H9 (cell line): ENCODE measurements at regions not wholly inside any gene's neighbourhood (a gene's known extent, or its start where the extent isn't known, plus 50 kb on each side); places are given as distances from the start of the nearest gene placed in this dataset.
A peak's percentile ranks its signal among the peaks of the same experiment; 100 is the strongest.

Experiments used
- DNase-seq: peaks from one replicate; pipeline ENCODE4 v3.0.0-alpha.2; 2017
- H2AFZ ChIP-seq: one replicate; pipeline ENCODE4 v1.6.1; 2013; ENCODE audit warnings: mild to moderate bottlenecking, low read length, control low read depth, moderate library complexity
- H2AK5ac ChIP-seq: 2 replicates; pipeline ENCODE4 v1.6.1; 2013; ENCODE audit warnings: low read length, control low read depth, mixed read lengths; ENCODE audit not compliant: insufficient read length
- H2BK120ac ChIP-seq: one replicate; pipeline ENCODE4 v1.6.1; 2013; ENCODE audit warnings: low read depth, mild to moderate bottlenecking, low read length, control low read depth, inconsistent platforms; ENCODE audit not compliant: poor library complexity, severe bottlenecking
- H2BK12ac ChIP-seq: 2 replicates; pipeline ENCODE4 v1.6.1; 2013; ENCODE audit warnings: low read length, control low read depth, mixed read lengths, low read depth; ENCODE audit not compliant: insufficient read length
- H2BK15ac ChIP-seq: 2 replicates; pipeline ENCODE4 v1.6.1; 2013; ENCODE audit warnings: low read depth, low read length, control low read depth
- H2BK20ac ChIP-seq: one replicate; pipeline ENCODE4 v1.6.1; 2013; ENCODE audit warnings: low read depth, mild to moderate bottlenecking, low read length, control low read depth, inconsistent platforms; ENCODE audit not compliant: poor library complexity, severe bottlenecking
- H2BK5ac ChIP-seq: 2 replicates; pipeline ENCODE4 v1.6.1; 2013; ENCODE audit warnings: low read length, control low read depth, mixed read lengths; ENCODE audit not compliant: insufficient read length
- H3K14ac ChIP-seq: 2 replicates; pipeline ENCODE4 v1.6.1; 2013; ENCODE audit warnings: low read length, control low read depth; ENCODE audit not compliant: insufficient read depth
- H3K18ac ChIP-seq: 2 replicates; pipeline ENCODE4 v1.6.1; 2013; ENCODE audit warnings: low read depth, mild to moderate bottlenecking, mixed read lengths, low read length, control low read depth; ENCODE audit not compliant: insufficient read length
- H3K23ac ChIP-seq: 2 replicates; pipeline ENCODE4 v1.6.1; 2013; ENCODE audit warnings: low read length, control low read depth, mixed read lengths, low read depth; ENCODE audit not compliant: insufficient read length
- H3K23me2 ChIP-seq: 2 replicates; pipeline ENCODE4 v1.6.1; 2013; ENCODE audit warnings: low read depth, mild to moderate bottlenecking, mixed read lengths, low read length, control low read depth; ENCODE audit not compliant: insufficient read length, poor library complexity, severe bottlenecking
- H3K27ac ChIP-seq: 2 replicates; pipeline ENCODE4 v1.5.1; 2013; ENCODE audit warnings: low read length, control low read depth, mixed read lengths, low read depth; ENCODE audit not compliant: insufficient read length
- H3K27me3 ChIP-seq: 2 replicates; pipeline ENCODE4 v1.6.1; 2013; ENCODE audit warnings: low read length, control low read depth, inconsistent platforms; ENCODE audit not compliant: insufficient read depth
- H3K4ac ChIP-seq: 2 replicates; pipeline ENCODE4 v1.6.1; 2013; ENCODE audit warnings: low read depth, mild to moderate bottlenecking, control low read depth, inconsistent platforms, low read length, moderate library complexity
- H3K4me1 ChIP-seq: 2 replicates; pipeline ENCODE4 v1.6.1; 2013; ENCODE audit warnings: low read length, control low read depth, inconsistent platforms; ENCODE audit not compliant: insufficient read depth
- H3K4me2 ChIP-seq: 2 replicates; pipeline ENCODE4 v1.6.1; 2013; ENCODE audit warnings: low read length, control low read depth, mixed read lengths; ENCODE audit not compliant: insufficient read length, insufficient read depth
- H3K56ac ChIP-seq: 2 replicates; pipeline ENCODE4 v1.6.1; 2013; ENCODE audit warnings: low read depth, mild to moderate bottlenecking, mixed read lengths, low read length, control low read depth; ENCODE audit not compliant: insufficient read length
- H3K79me1 ChIP-seq: 2 replicates; pipeline ENCODE4 v1.6.1; 2013; ENCODE audit warnings: low read depth, mild to moderate bottlenecking, moderate library complexity, low read length, control low read depth, inconsistent platforms; ENCODE audit not compliant: insufficient read depth, poor library complexity, severe bottlenecking
- H3K79me2 ChIP-seq: 2 replicates; pipeline ENCODE4 v1.6.1; 2013; ENCODE audit warnings: low read length, control low read depth, inconsistent platforms; ENCODE audit not compliant: insufficient read depth
- H3K9ac ChIP-seq: 2 replicates; pipeline ENCODE4 v1.6.1; 2013; ENCODE audit warnings: low read length, control low read depth, mixed read lengths; ENCODE audit not compliant: insufficient read length; ENCODE audit errors: extremely low read depth
- H3K9me3 ChIP-seq: one replicate; pipeline ENCODE4 v1.6.1; 2013; ENCODE audit warnings: low read depth, low read length, inconsistent platforms; ENCODE audit not compliant: control insufficient read depth
- H3T11ph ChIP-seq: one replicate; pipeline ENCODE4 v1.6.1; 2013; ENCODE audit warnings: mild to moderate bottlenecking, low read length, control low read depth, inconsistent platforms
- H4K20me1 ChIP-seq: one replicate; pipeline ENCODE4 v1.6.1; 2013; ENCODE audit not compliant: control insufficient read depth, insufficient read length, insufficient read depth
- H4K5ac ChIP-seq: 2 replicates; pipeline ENCODE4 v1.6.1; 2013; ENCODE audit warnings: low read depth, mild to moderate bottlenecking, mixed read lengths, low read length, control low read depth; ENCODE audit not compliant: insufficient read length
- H4K8ac ChIP-seq: replicated peaks from 2 replicates; pipeline ENCODE4 v1.6.1; 2013; ENCODE audit warnings: low read length, control low read depth, mixed read lengths, low read depth; ENCODE audit not compliant: insufficient read length
- H4K91ac ChIP-seq: 2 replicates; pipeline ENCODE4 v1.6.1; 2013; ENCODE audit warnings: low read depth, mild to moderate bottlenecking, moderate library complexity, mixed read lengths, low read length, control low read depth; ENCODE audit not compliant: insufficient read length
- H3K27ac Mint-ChIP-seq, 3 experiments: 2 replicates in 2 of 3; 3 replicates in 1 of 3; pipeline ENCODE4 v1.8.0; 2020 to 2021; ENCODE audit warnings: mixed read lengths in 3 of 3, mild to moderate bottlenecking in 1 of 3, moderate library complexity in 1 of 3
- H3K27me3 Mint-ChIP-seq: 2 replicates; pipeline ENCODE4 v1.8.0; 2021; ENCODE audit warnings: low read depth, mild to moderate bottlenecking, moderate library complexity, mixed read lengths
- H3K36me3 Mint-ChIP-seq, 3 experiments: 2 replicates in 2 of 3; 3 replicates in 1 of 3; pipeline ENCODE4 v1.8.0; 2020 to 2021; ENCODE audit warnings: low read depth in 3 of 3, mixed read lengths in 3 of 3; ENCODE audit not compliant: insufficient read depth in 1 of 3
- H3K4me1 Mint-ChIP-seq, 2 experiments: 2 replicates each; pipeline ENCODE4 v1.8.0; 2020; ENCODE audit warnings: mixed read lengths in 2 of 2
- H3K4me3 Mint-ChIP-seq, 2 experiments: 2 replicates in 1 of 2; 3 replicates in 1 of 2; pipeline ENCODE4 v1.8.0; 2020 to 2021; ENCODE audit warnings: mild to moderate bottlenecking in 2 of 2, mixed read lengths in 2 of 2, moderate library complexity in 1 of 2
- H3K9me3 Mint-ChIP-seq, 2 experiments: 2 replicates in 1 of 2; 3 replicates in 1 of 2; pipeline ENCODE4 v1.8.0; 2020; ENCODE audit warnings: mild to moderate bottlenecking in 2 of 2, mixed read lengths in 2 of 2, moderate library complexity in 1 of 2
- WGBS: extraction: QIAGEN DNeasy Blood & Tissue Kit; methylation state at CpG from one replicate; pipeline ENCODE4 v1.1.7; 2013; ENCODE audit warnings: missing lambda C conversion rate, low lambda C conversion rate, mixed read lengths; ENCODE audit not compliant: insufficient read length; ENCODE audit errors: extremely low coverage; 5-methylcytosine and 5-hydroxymethylcytosine counted together
- TF ChIP-seq, protein P1 (sequence below): fragments of 200-600 bp; sonication (generic); conservative IDR thresholded peaks from 3 replicates; pipeline ENCODE4 v1.8.0; 2021; ENCODE audit warnings: antibody characterized with exemption, mild to moderate bottlenecking

DNA sequence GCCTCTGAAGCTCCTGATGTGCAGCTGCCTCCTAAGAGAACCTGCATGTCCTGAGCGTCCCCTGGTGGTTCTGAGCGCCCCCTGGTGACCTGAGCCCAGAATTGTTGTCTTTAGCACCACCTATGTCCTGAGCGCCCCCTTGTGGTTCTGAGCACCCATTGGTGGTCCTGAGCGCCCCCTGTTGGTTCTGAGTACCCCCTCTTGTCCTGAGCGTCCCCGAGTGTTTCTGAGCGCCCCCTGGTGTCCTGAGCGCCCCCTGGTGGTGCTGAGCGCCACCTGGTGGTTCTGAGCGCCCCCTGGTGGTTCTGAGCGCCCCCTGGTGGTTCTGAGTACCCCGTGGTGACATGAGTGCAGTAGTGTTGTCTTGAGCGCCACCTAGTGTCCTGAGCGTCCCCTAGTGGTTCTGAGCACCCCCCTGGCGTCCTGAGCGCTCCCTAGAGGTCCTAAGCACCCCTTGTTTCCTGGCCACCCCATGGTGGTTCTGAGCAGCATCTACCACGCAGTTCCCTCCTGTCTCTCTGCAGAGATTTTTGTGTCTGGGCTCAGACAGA is 782.5 kb downstream of the TMEM121 start:
- H3K56ac ChIP-seq, result no peak overlapping the region
- no peak overlapping the region for H3K27ac ChIP-seq
- no peak overlapping the region for H3K18ac ChIP-seq
- no peak overlapping the region for H4K8ac ChIP-seq
- no peak overlapping the region for H3K4me3 Mint-ChIP-seq
- H3K4me1 Mint-ChIP-seq, result no peaks in the 10 kb centered on the region
- no peaks in the 10 kb centered on the region for H3K27me3 ChIP-seq
- WGBS, result no CpG with 5 or more reads among the region's 17 CpGs
- no peak overlapping the region for H2AFZ ChIP-seq
- peak; percentile 34 for DNase-seq
- H3K14ac ChIP-seq, result no peak overlapping the region
- H3K27ac Mint-ChIP-seq, result no peak overlapping the region
- H3K4ac ChIP-seq, result no peak overlapping the region
- no peak overlapping the region for H2BK12ac ChIP-seq
- no peaks in the 10 kb centered on the region for H3K23me2 ChIP-seq
- H2BK15ac ChIP-seq, result no peak overlapping the region
- no peaks in the 10 kb centered on the region for H3K4me1 ChIP-seq
- peaks cover 89% of the 10 kb centered on the region for H3K9me3 ChIP-seq
- no peak overlapping the region for H3K23ac ChIP-seq
- H3K79me1 ChIP-seq, result no peaks in the 10 kb centered on the region
- H4K91ac ChIP-seq, result no peak overlapping the region
- no peak overlapping the region for H2AK5ac ChIP-seq
- peaks cover 92 to 99% of the 10 kb centered on the region in 2 experiments for H3K9me3 Mint-ChIP-seq
- no peak overlapping the region for H3T11ph ChIP-seq
- no peak overlapping the region for H2BK20ac ChIP-seq
- no peaks in the 10 kb centered on the region for H3K79me2 ChIP-seq
- no peak overlapping the region for H2BK120ac ChIP-seq
- no peak overlapping the region for H3K4me2 ChIP-seq
- TF ChIP-seq, protein P1, sequence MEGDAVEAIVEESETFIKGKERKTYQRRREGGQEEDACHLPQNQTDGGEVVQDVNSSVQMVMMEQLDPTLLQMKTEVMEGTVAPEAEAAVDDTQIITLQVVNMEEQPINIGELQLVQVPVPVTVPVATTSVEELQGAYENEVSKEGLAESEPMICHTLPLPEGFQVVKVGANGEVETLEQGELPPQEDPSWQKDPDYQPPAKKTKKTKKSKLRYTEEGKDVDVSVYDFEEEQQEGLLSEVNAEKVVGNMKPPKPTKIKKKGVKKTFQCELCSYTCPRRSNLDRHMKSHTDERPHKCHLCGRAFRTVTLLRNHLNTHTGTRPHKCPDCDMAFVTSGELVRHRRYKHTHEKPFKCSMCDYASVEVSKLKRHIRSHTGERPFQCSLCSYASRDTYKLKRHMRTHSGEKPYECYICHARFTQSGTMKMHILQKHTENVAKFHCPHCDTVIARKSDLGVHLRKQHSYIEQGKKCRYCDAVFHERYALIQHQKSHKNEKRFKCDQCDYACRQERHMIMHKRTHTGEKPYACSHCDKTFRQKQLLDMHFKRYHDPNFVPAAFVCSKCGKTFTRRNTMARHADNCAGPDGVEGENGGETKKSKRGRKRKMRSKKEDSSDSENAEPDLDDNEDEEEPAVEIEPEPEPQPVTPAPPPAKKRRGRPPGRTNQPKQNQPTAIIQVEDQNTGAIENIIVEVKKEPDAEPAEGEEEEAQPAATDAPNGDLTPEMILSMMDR, result peak; percentile 57
- peaks cover 7% of the 10 kb centered on the region; the same call in 1 of the 2 replicates for H3K27me3 Mint-ChIP-seq
- no peak overlapping the region for H2BK5ac ChIP-seq
- no peaks in the 10 kb centered on the region for H4K20me1 ChIP-seq
- H3K9ac ChIP-seq, result no peak overlapping the region
- H4K5ac ChIP-seq, result no peak overlapping the region
- H3K36me3 Mint-ChIP-seq, result peaks cover 20 to 32% (median 29%) of the 10 kb centered on the region in 3 experiments
